Cardiac septum (tissue), 1 donor: ENCODE measurements at regions not wholly inside any gene's neighbourhood (a gene's known extent, or its start where the extent isn't known, plus 50 kb on each side); places are given as distances from the start of the nearest gene placed in this dataset.
"Not testable (repeated sequence)": the region's sequence is repeated elsewhere in the genome, so short reads cannot be mapped to it uniquely, and the experiment has no call there.

Experiments used
- DNase-seq: peaks from one replicate; pipeline ENCODE4 v3.0.0-alpha.2; 2020; ENCODE audit warnings: low spot score
- intact Hi-C: fragments of 100-400 bp; cut with DNase I; formaldehyde crosslinking; loops from one replicate; pipeline ENCODE4 v1.14.0; 2022
- donor health status: DM: no; HTN: no; CAD: no.

- intact Hi-C loops = no loop called here
- DNase-seq = no peak
These were observed 121.5 kb upstream of the PDE1A start for GRCh38 chr2:182548031-182548950.

- no peak for DNase-seq
- intact Hi-C loops = no loop called here
These were observed 123.4 kb upstream of the PDE1A start for GRCh38 chr2:182550234-182550633.

- intact Hi-C loops = not testable (repeated sequence)
These were observed 125.4 kb upstream of the PDE1A start for GRCh38 chr2:182552232-182552631.

GRCh38 chr2:182552785-182553184, 125.9 kb upstream of the PDE1A start:
- intact Hi-C loops, DNase-seq: not testable (repeated sequence)

More at GRCh38 chr2:182552232-182552631, 125.4 kb upstream of the PDE1A start:
- DNase-seq = not testable (repeated sequence)

GRCh38 chr2:182553483-182553882, 126.6 kb upstream of the PDE1A start:
- DNase-seq = no peak
- intact Hi-C loops = no loop called here

- intact Hi-C loops = no loop called here
- DNase-seq = no peak
These were observed 128.1 kb upstream of the PDE1A start for GRCh38 chr2:182554950-182555349.

- intact Hi-C loops = no loop called here
- DNase-seq = no peak
These were observed 131.7 kb upstream of the PDE1A start for GRCh38 chr2:182558564-182558963.

- intact Hi-C loops = no loop called here
- no peak for DNase-seq
These were observed 132.8 kb upstream of the PDE1A start for GRCh38 chr2:182559623-182560022.

GRCh38 chr2:182565911-182566567, 139.2 kb upstream of the PDE1A start:
- DNase-seq = no peak
- intact Hi-C loops = no loop called here

GRCh38 chr2:182573553-182573952, 142.5 kb upstream of the DNAJC10 start:
- intact Hi-C loops = no loop called here
- no peak for DNase-seq

GRCh38 chr2:182577816-182578215, 138.2 kb upstream of the DNAJC10 start:
- no peak for DNase-seq
- intact Hi-C loops = no loop called here

GRCh38 chr2:182581196-182581935, 134.7 kb upstream of the DNAJC10 start:
- no peak for DNase-seq
- intact Hi-C loops = no loop called here

GRCh38 chr2:182584462-182584861, 131.6 kb upstream of the DNAJC10 start:
- intact Hi-C loops = no loop called here

GRCh38 chr2:182585001-182585400, 131.1 kb upstream of the DNAJC10 start:
- intact Hi-C loops = no loop called here

More at GRCh38 chr2:182584462-182584861, 131.6 kb upstream of the DNAJC10 start:
- no peak for DNase-seq

GRCh38 chr2:182585430-182585829, 130.6 kb upstream of the DNAJC10 start:
- intact Hi-C loops = no loop called here
- DNase-seq = no peak

More at GRCh38 chr2:182585001-182585400, 131.1 kb upstream of the DNAJC10 start:
- DNase-seq = no peak

GRCh38 chr2:182586426-182586825, 129.6 kb upstream of the DNAJC10 start:
- intact Hi-C loops = no loop called here
- no peak for DNase-seq

GRCh38 chr2:182587831-182588230, 128.2 kb upstream of the DNAJC10 start:
- no peak for DNase-seq
- intact Hi-C loops = no loop called here

- intact Hi-C loops = no loop called here
- DNase-seq = no peak
These were observed 126.9 kb upstream of the DNAJC10 start for GRCh38 chr2:182589121-182589520.

- DNase-seq = no peak
- intact Hi-C loops = no loop called here
These were observed 124.3 kb upstream of the DNAJC10 start for GRCh38 chr2:182591774-182592173.
